GM11168 (cell line): ENCODE measurements at regions not wholly inside any gene's neighbourhood (a gene's known extent, or its start where the extent isn't known, plus 50 kb on each side); places are given as distances from the start of the nearest gene placed in this dataset.

Experiments used
- in situ Hi-C: fragments of 300-500 bp; cut with MboI; formaldehyde crosslinking; loops from one replicate; pipeline ENCODE4 v1.12.0; 2022; ENCODE audit warnings: low sequenced_read_pairs; ENCODE audit not compliant: unreplicated experiment

GRCh38 chr20:40427026-40427425 is 262.0 kb downstream of the MAFB start:
- in situ Hi-C loops: no loop called here

DNA sequence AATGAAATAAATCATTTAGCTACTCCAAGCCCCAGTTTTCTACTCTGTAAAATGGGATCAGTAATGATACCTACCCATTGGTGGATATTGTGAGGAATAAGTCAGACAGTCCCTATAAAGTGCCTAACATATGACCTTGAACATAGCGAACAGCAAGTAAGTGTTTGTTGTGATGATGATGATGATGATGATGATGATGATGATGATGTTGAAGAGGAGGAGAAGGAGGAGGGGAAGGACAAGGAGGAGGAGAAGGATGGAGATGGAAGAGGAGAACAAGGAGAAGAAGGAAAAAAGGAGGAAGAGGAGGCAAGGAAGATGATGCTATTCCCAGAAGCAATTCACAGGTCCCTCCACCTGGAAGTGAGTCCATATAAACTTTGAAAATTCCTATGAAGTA is 264.3 kb downstream of the MAFB start:
- in situ Hi-C loops: no loop called here

DNA sequence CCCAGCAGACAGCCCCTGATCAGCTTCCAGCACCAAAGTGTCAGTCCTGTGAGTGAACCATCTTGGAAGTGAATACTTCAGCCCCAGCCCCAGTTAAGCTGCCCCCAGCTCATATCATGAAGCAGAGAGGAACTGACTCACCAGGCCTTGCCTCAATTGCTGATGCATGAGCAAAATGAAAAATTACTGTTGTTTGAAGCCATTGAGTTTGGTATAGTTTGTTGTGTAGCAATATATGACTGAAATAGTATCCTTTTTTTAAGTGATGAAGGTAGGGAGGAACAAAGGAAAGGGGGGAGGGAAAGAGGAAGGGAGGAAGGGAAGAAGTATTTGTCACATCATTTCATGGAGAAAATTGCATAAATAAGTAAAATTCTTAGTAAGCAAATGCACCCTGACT is 266.4 kb downstream of the MAFB start:
- in situ Hi-C loops: no loop called here

DNA sequence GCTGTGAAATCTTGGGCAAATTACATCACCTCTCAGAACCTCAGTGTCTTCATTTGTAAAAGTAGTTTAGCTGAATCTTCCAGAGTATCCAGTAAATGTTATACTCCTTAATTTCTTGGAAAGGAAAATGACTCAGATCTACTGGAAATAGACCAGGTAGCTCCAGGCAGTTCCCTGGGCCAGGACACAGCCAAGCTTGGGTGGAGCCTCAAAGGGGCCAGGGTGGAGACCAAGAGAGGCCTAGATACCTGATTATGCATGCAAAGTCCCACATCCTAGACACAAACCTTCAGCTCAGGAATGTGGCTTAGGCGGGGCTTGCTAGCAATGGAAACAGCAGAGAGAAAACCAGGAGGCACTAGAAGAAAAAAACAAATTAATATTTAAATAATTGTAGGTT is 272.8 kb downstream of the MAFB start:
- in situ Hi-C loops: no loop called here

- in situ Hi-C loops: no loop called here
These were observed 274.0 kb downstream of the MAFB start for GRCh38 chr20:40414843-40415615.

DNA sequence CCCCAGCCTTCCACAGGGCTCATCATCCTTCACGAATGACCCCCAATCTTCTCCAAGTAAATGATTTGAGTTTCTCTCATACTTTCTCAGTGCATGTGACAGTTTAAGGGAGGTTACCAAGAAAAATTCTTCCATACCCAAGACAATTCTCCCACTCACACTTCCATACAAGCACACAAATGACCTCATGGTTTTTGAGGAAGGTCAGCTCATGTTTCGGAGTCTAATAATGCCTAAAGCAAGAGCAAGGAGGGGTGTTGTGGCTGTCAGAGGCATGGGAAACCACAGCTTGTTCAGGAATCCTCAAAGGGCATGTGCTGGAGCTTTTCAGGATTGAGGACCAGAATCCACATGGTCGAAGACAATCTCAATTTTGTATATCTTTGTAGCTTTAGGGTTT is 279.0 kb downstream of the MAFB start:
- in situ Hi-C loops: no loop called here

DNA sequence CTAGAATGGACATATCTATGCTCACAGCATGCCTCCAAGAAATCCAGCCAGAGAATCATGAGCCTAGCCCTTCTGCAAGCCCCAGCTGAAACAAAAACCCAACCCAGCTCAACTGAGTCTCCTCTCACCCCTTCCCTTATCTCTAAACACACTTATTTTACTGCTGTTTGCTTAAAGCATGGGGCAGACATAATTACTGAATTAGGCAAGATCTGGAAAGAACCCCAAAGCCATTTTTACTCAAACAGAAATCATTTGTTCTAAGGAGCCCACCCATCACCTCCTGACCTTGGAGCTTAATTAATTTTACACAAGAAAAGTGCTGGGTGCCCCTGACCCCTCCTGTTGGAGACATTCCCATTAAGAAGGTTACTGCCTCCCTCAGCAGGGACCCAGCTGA is 291.6 kb downstream of the MAFB start:
- in situ Hi-C loops: no loop called here

DNA sequence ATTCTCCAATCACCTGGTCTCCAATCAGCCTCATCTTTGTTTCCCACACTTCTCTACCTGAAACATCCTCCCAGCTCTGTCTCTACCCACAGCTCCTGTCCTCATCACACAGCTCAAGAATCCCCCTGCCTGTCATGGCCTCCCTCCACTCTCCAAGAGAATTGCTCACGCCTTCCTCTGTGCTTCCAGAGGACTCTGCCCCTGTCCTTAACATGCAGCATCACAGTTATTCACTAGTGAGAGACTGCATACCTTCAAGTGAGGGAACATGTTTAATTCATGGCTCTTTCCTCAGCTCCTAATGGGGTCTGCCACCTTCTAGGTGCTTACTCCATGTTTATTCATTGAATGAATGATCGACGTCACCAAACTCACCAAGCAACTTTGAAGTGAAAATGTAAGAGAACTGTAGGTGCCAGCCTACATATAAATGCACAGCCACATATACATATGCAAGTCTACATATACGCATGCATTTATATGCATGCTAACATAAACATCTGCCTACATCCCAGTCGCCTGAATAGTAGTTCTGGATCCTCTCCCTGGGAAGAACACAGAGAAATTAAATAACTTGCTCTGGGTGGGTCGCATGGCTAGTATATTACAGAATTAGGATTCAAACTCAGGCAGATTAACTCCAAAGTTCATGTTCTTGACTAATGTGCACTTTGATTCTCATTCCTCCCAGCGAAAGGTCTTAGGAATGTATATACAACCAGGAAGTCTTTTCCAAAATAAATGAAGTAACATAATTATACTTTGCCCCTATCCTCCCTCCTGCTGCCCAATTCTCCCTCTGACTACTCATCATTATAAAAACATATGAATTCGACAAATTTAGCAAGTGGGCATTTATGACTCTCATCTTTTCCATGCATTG is 295.6 kb downstream of the MAFB start:
- in situ Hi-C loops: no loop called here

DNA sequence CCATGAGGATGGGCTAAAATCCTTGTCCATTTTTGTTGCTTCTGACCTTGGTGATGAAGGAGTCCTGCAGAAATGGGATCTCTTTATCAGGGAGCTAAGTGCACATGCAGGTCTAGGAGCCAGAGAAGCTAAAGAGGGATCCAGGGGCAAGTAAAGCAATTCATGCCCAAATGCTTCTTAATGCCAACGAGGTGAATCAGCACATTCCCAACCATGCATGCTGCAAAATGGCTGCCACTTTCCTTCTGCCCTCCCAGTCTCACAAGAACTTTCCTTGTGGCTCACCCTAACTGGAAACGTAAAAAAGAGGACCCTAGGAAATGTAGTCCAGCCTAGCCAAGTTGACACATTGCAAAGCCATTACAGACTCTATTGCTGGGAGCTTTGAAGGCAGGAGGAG is 298.4 kb downstream of the MAFB start:
- in situ Hi-C loops: no loop called here

DNA sequence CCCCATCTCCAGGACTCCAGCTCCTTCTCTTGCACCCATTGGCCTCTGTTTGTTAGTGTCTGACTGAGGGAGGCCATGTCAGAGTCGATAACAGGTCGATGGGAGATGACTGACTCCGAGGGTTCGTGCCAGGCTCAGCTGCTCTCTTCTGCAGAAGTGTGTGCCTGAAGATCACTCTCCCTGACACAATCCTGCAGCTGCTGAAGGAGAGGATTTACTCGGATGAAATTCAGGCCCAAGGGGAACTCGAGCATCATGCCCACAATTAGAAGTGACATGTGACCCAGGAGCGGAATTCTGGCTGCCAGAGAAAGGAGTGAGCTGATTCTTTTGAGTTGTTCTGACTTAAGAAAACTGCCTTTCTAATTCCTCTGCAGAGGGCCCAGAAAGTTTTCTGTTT is 318.2 kb downstream of the MAFB start:
- in situ Hi-C loops: no loop called here

DNA sequence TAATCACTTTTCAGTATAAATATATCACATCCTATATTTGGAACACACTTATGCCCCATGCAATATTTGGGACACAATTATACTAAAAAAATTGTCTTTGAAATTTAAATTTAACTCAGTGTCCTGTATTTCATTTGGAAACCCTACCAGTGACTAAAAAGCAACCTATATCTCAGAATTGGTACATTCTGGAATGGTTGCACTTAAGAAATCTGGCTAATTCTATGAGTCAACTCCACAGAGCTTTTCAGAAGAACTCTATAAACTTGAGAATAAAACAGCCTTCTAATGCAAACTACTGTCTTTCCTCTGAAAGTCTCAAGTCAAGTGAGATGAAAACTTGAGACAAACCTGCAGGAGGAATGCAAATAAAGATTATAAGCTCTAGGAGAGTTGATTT is 320.2 kb downstream of the MAFB start:
- in situ Hi-C loops: no loop called here

- in situ Hi-C loops: no loop called here
These were observed 327.1 kb downstream of the MAFB start for GRCh38 chr20:40361916-40362315.

DNA sequence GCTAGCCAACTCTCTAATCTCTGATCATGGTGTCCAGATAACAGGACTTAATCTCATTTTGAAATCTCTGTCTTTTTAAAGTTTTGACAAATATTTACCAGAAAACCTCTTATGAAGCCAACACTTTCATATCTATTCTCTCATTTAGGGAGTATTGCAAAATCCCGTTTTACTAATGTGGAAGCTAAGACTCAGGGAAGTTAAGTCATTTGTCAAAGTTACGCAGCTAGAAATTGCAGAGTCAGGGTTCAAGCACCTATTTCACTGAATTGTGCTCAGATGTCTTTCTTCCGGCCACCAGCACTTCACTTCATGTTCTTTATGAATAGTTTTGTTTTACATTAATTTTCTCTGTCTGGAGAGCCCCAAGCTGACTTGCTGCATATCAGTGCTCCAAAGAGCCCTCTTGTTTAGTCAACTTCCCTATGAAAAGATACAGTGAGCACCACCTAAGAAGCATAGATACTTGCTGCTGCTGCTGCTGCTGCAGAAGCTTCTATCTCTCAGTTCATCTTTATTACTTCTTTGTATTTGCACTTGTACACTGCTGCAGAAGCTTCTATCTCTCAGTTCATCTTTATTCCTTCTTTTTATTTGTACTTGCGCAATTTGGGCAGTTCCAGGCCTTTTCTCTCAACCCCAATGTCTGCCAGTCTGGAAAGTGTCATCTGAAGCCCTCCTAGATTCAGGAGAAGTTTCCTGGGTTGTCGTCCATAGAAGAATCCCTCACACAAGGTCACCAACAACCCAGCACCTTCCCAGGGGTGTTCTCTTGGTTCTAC is 329.7 kb downstream of the MAFB start:
- in situ Hi-C loops: no loop called here

DNA sequence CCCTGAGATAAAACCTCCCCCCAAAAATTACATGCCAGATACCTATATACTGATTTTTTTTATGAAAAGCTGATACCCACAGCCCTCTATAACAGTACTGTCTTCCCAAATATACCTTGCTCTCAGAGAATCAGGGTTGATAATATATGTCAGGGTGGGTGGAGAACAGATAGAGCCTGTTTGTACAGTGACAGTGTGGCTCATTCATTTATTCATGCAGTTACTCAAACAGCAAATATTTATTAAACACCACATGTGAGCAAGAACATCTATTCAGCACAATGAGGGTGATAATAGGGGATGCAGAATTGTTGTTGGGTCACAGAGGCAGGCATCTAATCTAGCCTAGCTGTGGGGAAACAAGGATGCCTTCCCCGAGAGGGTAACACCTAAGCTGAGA is 334.2 kb downstream of the MAFB start:
- in situ Hi-C loops: no loop called here

- in situ Hi-C loops: no loop called here
These were observed 345.6 kb downstream of the MAFB start for GRCh38 chr20:40343390-40343789.

- in situ Hi-C loops: no loop called here
These were observed 347.5 kb downstream of the MAFB start for GRCh38 chr20:40341561-40341960.

- in situ Hi-C loops: no loop called here
These were observed 349.2 kb downstream of the MAFB start for GRCh38 chr20:40339661-40340449.

DNA sequence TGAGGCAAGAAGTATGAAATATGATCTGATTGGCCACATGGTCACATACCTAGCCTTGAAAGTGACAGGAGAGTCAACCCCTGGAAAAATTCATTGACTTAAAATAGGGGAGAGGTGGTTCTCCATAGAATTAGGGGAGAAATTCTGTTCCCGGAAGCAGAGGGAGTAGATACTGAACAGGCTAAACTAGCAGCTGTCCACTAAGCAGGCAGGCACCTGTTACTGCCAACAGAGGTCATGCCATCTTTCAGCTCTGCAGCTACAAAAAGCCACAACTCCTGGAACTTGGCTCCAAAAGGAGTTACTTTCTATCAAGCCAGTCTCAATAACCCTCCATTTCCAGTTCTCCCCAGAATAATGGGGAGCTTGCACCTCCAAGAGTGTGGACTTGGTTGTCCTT is 352.5 kb downstream of the MAFB start:
- in situ Hi-C loops: no loop called here

DNA sequence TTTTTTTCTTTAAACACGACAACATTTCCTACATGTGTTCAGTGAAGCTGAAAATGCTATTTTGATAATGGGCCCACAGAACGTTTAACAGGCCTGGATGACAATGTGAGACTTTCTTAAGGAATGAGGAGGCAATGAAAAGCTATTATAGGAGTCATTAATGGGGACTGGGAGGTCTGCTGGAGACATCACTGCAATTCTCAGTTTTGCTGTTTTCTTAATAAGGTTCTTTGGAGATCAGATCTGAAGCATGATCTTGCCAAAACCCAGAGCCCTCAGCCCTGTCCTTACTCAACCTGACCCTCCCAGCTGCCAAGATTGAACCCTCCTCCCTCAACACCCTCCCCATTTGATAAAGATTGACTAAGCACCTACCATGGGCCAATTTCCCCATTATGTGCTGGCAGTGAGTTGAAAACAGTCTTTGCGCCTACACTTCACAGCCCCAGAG is 353.1 kb downstream of the MAFB start:
- in situ Hi-C loops: no loop called here

DNA sequence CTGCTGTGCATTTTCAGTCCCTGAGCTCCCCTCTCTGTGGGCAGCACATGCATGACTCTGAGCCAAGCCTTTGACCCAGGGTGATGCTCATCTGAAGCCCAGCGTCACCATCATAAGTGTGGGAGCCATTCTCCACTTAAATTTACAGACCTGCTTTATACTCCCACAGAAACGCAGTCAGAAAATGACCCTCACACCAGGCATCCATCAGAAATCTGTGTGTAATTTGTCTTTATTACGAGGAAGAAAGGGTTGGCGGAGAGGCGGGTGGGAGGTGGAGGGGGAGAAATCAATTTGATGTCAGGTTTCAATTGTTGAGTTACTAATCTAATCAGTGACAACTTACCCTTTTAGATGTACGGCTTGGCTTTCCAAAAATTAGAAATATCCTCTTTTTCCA is 353.6 kb downstream of the MAFB start:
- in situ Hi-C loops: no loop called here
